ENCODE measurements at regions not wholly inside any gene's neighbourhood (a gene's known extent, or its start where the extent isn't known, plus 50 kb on each side); places are given as distances from the start of the nearest gene placed in this dataset.

- in situ Hi-C loops (cut with MboI; ENCODE audit: low sequenced_read_pairs, unreplicated experiment): no loop called here
- TF ChIP-seq CTCF (IDR thresholded peaks at IDR 0.05; ENCODE audit: borderline replicate concordance, control extremely low read depth, extremely low read depth, insufficient read depth, missing control alignments): no peak
- DNase-seq (ENCODE audit: low spot score): no peak
Observed at GRCh38 chr4:148790691-148791090, 348.5 kb upstream of the NR3C2 start.

GRCh38 chr4:148790246-148790645, 348.0 kb upstream of the NR3C2 start:
- no peak for DNase-seq (ENCODE audit: low spot score)
- no peak for TF ChIP-seq CTCF (IDR thresholded peaks at IDR 0.05; ENCODE audit: borderline replicate concordance, control extremely low read depth, extremely low read depth, insufficient read depth, missing control alignments)
- in situ Hi-C loops (cut with MboI; ENCODE audit: low sequenced_read_pairs, unreplicated experiment): no loop called here

GRCh38 chr4:148787831-148788477, 345.7 kb upstream of the NR3C2 start:
- in situ Hi-C loops (cut with MboI; ENCODE audit: low sequenced_read_pairs, unreplicated experiment): no loop called here
- no peak for TF ChIP-seq CTCF (IDR thresholded peaks at IDR 0.05; ENCODE audit: borderline replicate concordance, control extremely low read depth, extremely low read depth, insufficient read depth, missing control alignments)
- no peak for DNase-seq (ENCODE audit: low spot score)

GRCh38 chr4:148787285-148787684, 345.1 kb upstream of the NR3C2 start:
- no peak for DNase-seq (ENCODE audit: low spot score)
- TF ChIP-seq CTCF (IDR thresholded peaks at IDR 0.05; ENCODE audit: borderline replicate concordance, control extremely low read depth, extremely low read depth, insufficient read depth, missing control alignments): no peak
- in situ Hi-C loops (cut with MboI; ENCODE audit: low sequenced_read_pairs, unreplicated experiment): no loop called here

GRCh38 chr4:148786699-148787098, 344.5 kb upstream of the NR3C2 start:
- no peak for TF ChIP-seq CTCF (IDR thresholded peaks at IDR 0.05; ENCODE audit: borderline replicate concordance, control extremely low read depth, extremely low read depth, insufficient read depth, missing control alignments)
- in situ Hi-C loops (cut with MboI; ENCODE audit: low sequenced_read_pairs, unreplicated experiment): no loop called here
- DNase-seq (ENCODE audit: low spot score): no peak

GRCh38 chr4:148782284-148782683, 340.1 kb upstream of the NR3C2 start:
- in situ Hi-C loops (cut with MboI; ENCODE audit: low sequenced_read_pairs, unreplicated experiment): no loop called here
- no peak for DNase-seq (ENCODE audit: low spot score)

More at GRCh38 chr4:148782284-148782683, 340.1 kb upstream of the NR3C2 start:
- TF ChIP-seq CTCF (IDR thresholded peaks at IDR 0.05; ENCODE audit: borderline replicate concordance, control extremely low read depth, extremely low read depth, insufficient read depth, missing control alignments): no peak
